Kasumi-1 (cell line): ENCODE measurements at regions not wholly inside any gene's neighbourhood (a gene's known extent, or its start where the extent isn't known, plus 50 kb on each side); places are given as distances from the start of the nearest gene placed in this dataset.
"Not testable (repeated sequence)": the region's sequence is repeated elsewhere in the genome, so short reads cannot be mapped to it uniquely, and the experiment has no call there.

ENCODE experiments used
- DNase-seq, 2 experiments: peaks; one replicate each; lab custom pipeline; 2025; lab: John Stamatoyannopoulos, UW

GRCh38 chr11:22920939-22921565 lies 60.8 kb upstream of the CCDC179 start:
- DNase-seq = peak; percentile 74 to 77

GRCh38 chr11:22922672-22923071 lies 62.4 kb upstream of the CCDC179 start:
- DNase-seq = no peak

- DNase-seq = no peak
Measured at GRCh38 chr11:22923561-22923960, 63.3 kb upstream of the CCDC179 start.

GRCh38 chr11:22926341-22926740 lies 66.1 kb upstream of the CCDC179 start:
- DNase-seq = no peak

GRCh38 chr11:22927793-22928192 lies 67.5 kb upstream of the CCDC179 start:
- DNase-seq = no peak

GRCh38 chr11:22928207-22928917 lies 68.1 kb upstream of the CCDC179 start:
- DNase-seq = no peak

- no peak for DNase-seq
Measured at GRCh38 chr11:22930816-22931594, 70.7 kb upstream of the CCDC179 start.

- DNase-seq = no peak
Measured at GRCh38 chr11:22938691-22939090, 78.4 kb upstream of the CCDC179 start.

GRCh38 chr11:22941544-22941943 lies 81.3 kb upstream of the CCDC179 start:
- DNase-seq = not testable (repeated sequence)

GRCh38 chr11:22957786-22958185 lies 97.5 kb upstream of the CCDC179 start:
- DNase-seq = no peak

GRCh38 chr11:22974251-22974650 lies 114.0 kb upstream of the CCDC179 start:
- no peak for DNase-seq

GRCh38 chr11:22976146-22976545 lies 115.9 kb upstream of the CCDC179 start:
- DNase-seq = peak; percentile 17 to 27

GRCh38 chr11:22982903-22983302 lies 122.6 kb upstream of the CCDC179 start:
- no peak for DNase-seq

GRCh38 chr11:22984045-22984444 lies 123.8 kb upstream of the CCDC179 start:
- DNase-seq = no peak

- DNase-seq = no peak
Measured at GRCh38 chr11:22989371-22989770, 129.1 kb upstream of the CCDC179 start.

- no peak for DNase-seq
Measured at GRCh38 chr11:22991196-22991595, 130.9 kb upstream of the CCDC179 start.

- no peak for DNase-seq
Measured at GRCh38 chr11:23006730-23007129, 146.5 kb upstream of the CCDC179 start.

GRCh38 chr11:23010790-23011335 lies 150.6 kb upstream of the CCDC179 start:
- DNase-seq = no peak

- DNase-seq = no peak
Measured at GRCh38 chr11:23012930-23013329, 152.7 kb upstream of the CCDC179 start.

- DNase-seq = no peak
Measured at GRCh38 chr11:23013509-23013908, 153.2 kb upstream of the CCDC179 start.

GRCh38 chr11:23021287-23021863 lies 161.1 kb upstream of the CCDC179 start:
- peak; percentile 40 to 49 for DNase-seq

- DNase-seq = no peak
Measured at GRCh38 chr11:23022854-23023253, 162.6 kb upstream of the CCDC179 start.
